Stimulated activated naive CD4-positive, alpha-beta T cell treated with Interleukin-2 at 50 U/mL for 16 hours (primary cell): ENCODE measurements at regions not wholly inside any gene's neighbourhood (a gene's known extent, or its start where the extent isn't known, plus 50 kb on each side); places are given as distances from the start of the nearest gene placed in this dataset.
"Not testable (repeated sequence)": the region's sequence is repeated elsewhere in the genome, so short reads cannot be mapped to it uniquely, and the experiment has no call there.

ENCODE experiments used
- DNase-seq: peaks from one replicate; lab custom pipeline; 2025; lab: John Stamatoyannopoulos, UW

- not testable (repeated sequence) for DNase-seq
Observed at GRCh38 chr14:105692110-105692685, 165.8 kb downstream of the TMEM121 start.

- DNase-seq: no peak
Observed at GRCh38 chr14:105694961-105695360, 168.6 kb downstream of the TMEM121 start.

DNA sequence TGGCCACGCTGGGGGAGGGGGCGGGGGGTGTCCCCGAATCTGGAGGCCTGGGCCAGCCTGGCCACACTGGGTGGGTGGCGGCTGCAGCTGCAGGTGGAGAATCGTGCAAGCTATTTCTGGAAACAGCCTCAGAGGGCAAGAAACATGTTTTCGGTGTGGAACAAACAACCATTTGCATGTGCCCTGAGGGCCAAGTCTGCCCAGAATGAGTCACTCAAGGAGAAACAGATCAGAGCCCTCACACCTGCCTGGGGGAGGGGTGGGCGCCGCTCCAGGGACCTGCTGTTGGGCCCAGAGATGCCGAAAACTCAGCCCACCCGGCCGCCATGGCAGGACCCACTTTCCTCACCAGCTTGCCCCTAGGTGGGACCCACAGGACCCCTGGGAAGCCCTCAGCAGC lies 170.0 kb downstream of the TMEM121 start:
- DNase-seq: not testable (repeated sequence)

- DNase-seq: not testable (repeated sequence)
Observed at GRCh38 chr14:105697414-105697813, 171.0 kb downstream of the TMEM121 start.

DNA sequence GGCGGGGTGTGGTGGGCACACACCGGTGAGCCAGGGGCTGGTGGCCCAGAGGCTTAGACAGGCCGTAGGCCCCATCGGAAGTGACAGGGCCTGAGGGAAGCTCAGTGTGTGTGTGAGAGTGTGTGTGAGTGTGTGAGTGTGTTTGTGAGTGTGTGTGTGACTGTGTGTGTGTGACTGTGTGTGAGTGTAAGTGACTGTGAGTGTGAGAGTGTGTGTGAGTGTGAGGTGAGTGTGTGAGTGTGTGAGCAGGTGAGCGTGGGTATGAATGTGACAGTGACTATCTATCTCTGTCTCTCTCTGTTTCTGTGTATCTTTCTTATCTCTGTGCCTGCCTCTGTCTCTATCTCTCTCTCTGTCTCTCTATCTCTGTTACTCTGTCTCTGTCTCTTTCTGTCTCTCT lies 171.6 kb downstream of the TMEM121 start:
- not testable (repeated sequence) for DNase-seq

GRCh38 chr14:105698940-105699556 lies 172.7 kb downstream of the TMEM121 start:
- DNase-seq: not testable (repeated sequence)

GRCh38 chr14:105699706-105700105 lies 173.3 kb downstream of the TMEM121 start:
- not testable (repeated sequence) for DNase-seq

GRCh38 chr14:105700146-105700545 lies 173.8 kb downstream of the TMEM121 start:
- not testable (repeated sequence) for DNase-seq

DNA sequence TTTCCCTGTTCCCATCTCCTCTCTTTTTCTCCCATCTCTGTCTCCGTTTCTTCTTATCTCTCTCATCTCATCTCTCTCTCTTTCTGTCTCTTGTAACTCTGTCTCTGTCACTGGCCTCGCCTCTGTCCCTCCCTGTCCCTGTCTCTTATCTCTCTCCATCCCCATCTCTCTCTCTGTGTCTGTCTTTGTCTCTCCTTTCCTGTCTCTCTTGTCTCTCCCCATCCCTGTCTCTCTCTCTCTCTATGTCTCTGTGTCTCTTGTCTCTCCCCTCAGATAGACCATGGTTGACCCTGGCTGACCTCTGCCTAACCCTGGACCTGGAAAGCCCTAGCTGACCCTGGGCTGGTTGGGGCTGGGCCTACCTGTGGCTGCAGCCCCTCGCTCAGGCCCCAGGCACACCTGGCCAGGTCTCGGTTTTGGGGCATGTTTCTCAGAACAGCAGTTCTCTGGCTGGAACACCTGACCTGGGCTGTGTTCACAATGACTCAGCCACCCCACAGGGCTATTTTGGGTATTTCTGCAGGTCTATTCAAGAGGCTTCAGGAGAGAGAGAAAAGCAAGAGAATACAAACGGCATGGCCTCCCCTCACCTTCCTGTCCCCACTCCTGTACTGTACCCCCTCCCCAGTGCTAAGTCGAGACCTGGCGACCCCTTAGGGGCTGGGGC lies 174.4 kb downstream of the TMEM121 start:
- DNase-seq: no peak

GRCh38 chr14:105701456-105702274 lies 175.3 kb downstream of the TMEM121 start:
- DNase-seq: no peak

- DNase-seq: no peak
Observed at GRCh38 chr14:105702275-105702817, 176.0 kb downstream of the TMEM121 start.

DNA sequence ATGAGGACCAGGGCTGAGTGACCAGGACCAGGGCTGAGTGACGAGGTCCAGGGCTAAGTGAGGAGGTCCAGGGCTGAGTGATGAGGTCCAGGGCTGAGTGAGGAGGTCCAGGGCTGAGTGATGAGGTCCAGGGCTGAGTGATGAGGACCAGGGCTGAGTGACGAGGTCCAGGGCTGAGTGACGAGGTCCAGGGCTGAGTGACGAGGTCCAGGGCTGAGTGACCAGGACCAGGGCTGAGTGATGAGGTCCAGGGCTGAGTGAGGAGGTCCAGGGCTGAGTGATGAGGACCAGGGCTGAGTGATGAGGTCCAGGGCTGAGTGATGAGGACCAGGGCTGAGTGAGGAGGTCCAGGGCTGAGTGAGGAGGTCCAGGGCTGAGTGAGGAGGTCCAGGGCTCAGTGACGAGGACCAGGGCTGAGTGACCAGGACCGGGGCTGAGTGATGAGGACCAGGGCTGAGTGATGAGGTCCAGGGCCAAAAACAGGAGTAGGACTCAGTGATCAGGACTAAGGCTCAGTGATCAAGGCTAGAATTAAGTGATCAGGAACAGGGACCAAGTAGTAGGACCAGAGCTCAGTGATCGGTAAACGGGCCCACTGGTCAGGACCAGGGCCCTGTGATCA lies 176.8 kb downstream of the TMEM121 start:
- not testable (repeated sequence) for DNase-seq

GRCh38 chr14:105704091-105704490 lies 177.7 kb downstream of the TMEM121 start:
- DNase-seq: not testable (repeated sequence)

- not testable (repeated sequence) for DNase-seq
Observed at GRCh38 chr14:105704492-105704891, 178.1 kb downstream of the TMEM121 start.

DNA sequence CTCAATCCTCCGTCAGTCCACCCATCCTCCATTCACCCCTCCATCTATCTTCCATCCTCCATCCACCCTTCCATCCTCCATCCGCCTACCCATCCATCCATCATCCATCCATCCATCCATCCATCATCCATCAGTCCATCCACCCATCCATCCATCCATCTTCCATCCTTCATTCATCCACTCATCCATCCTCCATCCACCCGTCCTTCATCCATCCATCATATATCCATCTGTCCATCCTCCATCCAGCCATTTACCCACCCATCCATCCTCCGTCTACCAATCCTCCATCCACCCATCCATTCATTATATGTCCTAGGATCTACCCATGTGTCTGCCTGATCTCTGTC lies 179.1 kb downstream of the TMEM121 start:
- DNase-seq: not testable (repeated sequence)

- not testable (repeated sequence) for DNase-seq
Observed at GRCh38 chr14:105705862-105706700, 179.7 kb downstream of the TMEM121 start.

DNA sequence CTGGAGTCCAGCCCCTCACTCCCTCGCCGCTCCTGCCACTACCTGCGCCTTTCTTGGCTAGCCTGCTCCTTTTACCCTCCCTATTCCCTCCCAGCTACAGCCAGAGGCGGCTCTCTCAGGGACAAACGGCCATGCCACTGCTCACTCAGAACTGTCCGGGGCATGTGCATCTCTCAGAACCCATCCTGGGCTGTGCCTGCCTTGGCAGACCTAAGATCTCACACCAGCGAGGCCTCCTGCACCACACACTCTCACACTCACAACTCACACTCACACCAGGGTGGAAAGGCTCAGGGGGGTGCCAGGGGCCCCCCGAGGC lies 180.3 kb downstream of the TMEM121 start:
- not testable (repeated sequence) for DNase-seq

GRCh38 chr14:105707099-105707498 lies 180.7 kb downstream of the TMEM121 start:
- not testable (repeated sequence) for DNase-seq

- not testable (repeated sequence) for DNase-seq
Observed at GRCh38 chr14:105707723-105708151, 181.4 kb downstream of the TMEM121 start.

- DNase-seq: not testable (repeated sequence)
Observed at GRCh38 chr14:105708251-105709134, 182.1 kb downstream of the TMEM121 start.
